ENCODE measurements at regions not wholly inside any gene's neighbourhood (a gene's known extent, or its start where the extent isn't known, plus 50 kb on each side); places are given as distances from the start of the nearest gene placed in this dataset.
"Not testable (repeated sequence)": the region's sequence is repeated elsewhere in the genome, so short reads cannot be mapped to it uniquely, and the experiment has no call there.

DNA sequence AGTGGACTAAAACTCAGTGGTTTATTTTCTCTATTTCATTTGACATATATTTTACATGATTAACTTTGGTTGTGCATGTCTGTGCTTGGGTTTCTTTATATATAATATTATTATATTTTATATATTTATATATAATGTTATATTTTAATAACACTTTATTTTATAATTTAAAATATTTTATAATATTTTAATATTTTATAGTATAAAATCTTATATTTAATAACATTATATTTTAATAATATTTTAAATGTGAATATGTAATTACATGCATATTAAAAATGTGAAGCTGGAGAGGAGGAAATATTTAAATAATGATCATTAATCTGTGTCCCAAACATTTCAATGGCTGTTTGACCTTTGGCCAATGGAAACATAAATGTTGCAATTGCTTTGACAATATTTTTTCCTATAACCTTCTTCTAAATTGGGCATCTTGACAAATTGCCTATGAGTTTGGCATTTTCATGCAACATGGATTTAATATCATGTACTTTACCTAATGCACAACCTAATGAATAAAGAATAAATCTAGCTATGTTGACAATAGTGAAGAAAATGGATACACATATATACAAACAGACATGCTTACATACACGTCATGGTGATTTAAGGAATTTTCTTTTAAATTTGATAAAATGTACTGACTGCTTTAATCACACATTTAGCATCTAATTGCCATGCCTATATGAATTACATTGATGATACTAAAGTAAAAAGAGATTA is 607.1 kb downstream of the SLITRK6 start:
- no peak for DNase-seq

DNA sequence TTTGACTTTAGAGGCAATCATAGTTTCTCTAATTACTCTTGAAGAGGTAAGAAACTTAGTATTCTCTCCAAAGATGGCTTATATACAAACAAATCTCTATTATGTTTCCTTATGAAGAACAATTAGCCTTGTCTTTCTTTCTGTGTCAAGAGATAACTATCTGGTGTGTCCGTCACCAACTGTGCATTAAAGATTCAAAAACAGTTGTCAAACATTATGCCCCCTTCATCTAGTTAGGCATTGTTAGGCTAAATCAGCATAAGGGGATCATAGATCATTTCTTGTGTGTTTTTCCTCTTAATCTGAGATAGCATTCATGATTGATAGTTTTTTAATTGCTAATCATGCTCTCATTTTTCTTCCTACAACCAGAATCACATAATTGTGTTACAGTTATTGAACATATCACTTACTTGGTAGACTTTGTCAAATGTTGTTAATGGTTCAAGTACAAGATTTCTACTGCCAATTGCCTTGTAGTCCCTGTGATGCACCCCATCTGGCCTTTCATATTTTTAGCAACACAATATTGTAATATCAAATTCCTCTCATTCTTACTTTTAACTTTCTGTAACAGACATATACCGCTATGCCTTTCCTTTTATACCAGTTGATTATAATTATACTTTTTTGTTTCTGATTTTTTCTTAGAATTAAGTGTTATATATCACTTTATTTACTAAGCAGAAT is 612.7 kb downstream of the SLITRK6 start:
- no peak for DNase-seq

DNA sequence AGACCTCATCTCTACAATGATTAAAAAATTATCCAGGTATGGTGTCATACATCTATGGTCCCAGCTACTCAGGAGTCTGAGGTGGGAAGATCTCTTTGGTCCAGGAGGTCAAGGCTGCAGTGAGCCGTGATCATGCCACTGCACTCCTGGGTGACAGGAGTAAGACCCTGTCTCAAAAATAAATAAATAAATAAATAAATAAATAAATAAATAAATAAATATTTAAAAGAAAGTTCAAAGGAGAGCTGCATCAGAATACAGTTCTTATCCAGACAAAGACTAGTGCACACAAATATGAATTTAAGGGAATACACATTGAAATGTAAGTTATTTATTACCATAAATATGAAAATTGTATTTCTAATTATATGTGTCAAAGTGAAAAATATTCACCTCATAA is 624.9 kb downstream of the SLITRK6 start:
- no peak for DNase-seq

DNA sequence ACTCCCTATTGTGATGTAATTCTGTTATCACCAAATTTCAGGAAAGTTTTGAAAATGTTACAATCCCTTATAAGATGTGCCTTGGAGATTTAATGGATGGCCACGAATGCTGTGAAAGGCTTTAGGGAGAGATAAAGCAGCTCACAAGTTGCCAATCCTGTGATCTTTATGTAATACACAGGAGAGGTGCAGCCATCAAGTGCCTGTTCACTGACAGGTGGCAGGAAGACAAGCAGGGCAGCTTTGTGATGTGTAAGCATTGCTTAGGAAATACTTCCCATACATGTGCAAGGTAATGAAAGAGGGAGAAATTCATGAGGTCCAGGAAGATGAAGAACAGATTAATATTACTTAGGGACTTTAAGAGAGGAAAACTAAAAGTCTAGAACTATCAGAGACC is 628.8 kb downstream of the SLITRK6 start:
- DNase-seq = no peak

DNA sequence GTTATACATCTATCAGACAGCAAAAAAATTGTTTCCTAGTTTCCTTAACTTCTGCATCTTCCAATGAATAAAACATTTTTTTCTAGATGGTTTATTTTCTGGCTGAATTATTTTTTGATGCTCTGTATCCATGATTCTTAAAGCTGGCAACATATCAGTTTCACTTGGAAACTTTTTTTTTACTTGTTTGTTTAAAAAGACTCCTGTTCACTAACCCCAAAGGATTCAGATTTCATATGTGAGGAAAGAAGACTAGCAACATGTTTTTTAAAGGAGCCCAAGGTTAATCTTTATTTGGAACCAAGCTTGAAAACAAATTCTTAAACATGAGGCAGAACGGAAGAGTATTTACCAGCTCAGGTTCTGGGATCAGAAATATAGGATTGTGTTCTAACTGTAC is 632.3 kb downstream of the SLITRK6 start:
- DNase-seq = no peak

DNA sequence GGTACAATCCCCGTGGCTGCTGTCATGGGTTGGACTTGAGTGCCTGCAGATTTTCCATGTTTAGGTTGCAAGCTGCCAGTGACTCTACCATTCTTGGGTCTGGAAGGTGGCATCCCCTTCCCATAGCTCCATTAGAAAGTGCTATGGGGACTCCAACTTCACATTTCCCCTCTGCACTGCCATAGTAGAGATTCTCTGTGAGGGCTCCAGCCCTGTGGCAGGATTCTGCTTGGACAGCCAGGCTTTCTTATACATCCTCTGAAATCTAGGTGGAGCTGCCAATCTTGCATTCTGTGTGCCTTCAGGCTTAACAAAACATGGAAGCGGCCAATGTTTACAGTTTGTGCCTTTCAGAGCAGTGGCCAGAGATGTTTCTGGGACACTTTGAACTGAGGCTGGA is 636.2 kb downstream of the SLITRK6 start:
- DNase-seq = no peak

DNA sequence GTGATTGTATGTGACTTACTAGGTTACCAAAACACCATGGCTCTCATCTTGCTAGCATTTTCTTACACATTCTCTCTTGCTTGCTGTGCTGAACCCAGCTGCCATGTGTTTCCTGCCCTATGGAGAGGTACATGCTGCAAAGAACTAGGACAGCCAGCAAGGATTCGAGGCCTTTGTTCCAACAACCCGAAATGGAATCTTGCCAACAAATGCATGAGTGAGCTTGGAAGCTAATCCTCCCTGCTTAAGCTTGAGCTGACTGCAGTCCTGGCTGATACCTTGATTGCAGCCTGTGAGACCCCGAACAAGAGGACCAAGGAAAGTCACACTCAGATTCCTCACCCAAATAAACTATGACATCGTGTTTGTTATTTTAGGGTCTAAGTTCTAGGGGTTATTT is 651.2 kb downstream of the SLITRK6 start:
- DNase-seq = no peak

DNA sequence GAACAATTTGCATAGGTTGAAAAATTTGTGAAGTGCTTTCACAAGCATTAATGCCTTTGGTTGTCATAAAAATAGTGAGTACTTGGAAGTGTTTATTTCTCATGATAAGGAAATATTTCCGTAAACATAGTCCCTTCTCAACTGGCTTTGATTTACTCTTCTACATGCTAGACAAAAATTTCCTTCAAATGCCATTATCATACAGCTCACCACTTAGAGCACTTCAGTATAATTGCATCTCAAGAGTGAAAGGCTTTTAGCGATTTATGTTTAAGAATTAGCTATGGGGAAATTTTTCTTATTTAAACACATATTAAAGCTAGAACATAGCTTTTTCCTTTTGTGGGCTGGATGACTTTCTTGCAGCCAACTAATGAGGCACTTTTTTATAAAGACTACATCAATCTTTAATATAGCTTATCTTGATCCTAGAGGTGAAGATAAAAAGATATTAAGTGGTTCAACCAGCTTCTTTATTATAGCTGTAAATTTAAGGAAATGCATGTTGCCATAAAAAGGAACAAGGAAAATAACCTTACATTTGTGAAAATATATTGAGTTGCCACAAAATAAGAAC is 656.8 kb downstream of the SLITRK6 start:
- DNase-seq = no peak

DNA sequence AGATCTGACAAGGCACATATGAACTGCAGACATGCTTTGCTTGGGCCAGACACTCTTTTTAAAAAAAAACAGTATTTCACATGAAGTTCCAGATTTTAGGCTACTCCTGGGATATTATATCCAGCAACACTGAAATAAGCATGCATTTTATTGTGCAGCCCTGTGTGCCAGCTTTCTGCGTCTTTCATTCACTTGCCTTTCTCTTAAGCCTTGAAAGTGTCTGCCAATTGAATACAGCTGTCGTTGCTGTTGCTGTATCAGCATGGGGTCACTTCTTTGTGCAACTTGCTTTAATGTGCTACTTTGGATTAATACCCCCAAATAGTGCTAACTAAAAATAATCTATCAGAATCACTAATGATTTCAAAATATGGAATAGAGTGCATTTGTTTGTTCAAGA is 657.8 kb downstream of the SLITRK6 start:
- no peak for DNase-seq

DNA sequence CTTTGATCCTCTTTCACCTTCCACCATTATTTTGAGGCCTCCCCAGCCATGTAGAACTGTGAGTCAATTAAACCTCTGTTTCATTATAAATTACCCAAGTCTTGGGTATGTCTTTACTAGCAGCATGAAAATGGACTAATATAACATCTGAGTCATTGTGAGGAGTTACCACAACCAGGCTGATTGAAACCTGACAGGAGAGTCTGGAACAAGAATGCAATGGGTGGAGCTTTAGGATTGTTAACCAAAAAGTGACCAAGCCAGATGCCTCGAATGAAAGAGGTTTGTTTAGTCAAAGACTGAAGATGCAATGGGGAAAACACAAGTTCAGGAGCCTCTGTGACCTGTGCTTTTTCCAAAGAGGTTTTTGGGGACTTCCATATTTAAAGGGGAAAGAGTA is 659.0 kb downstream of the SLITRK6 start:
- no peak for DNase-seq

DNA sequence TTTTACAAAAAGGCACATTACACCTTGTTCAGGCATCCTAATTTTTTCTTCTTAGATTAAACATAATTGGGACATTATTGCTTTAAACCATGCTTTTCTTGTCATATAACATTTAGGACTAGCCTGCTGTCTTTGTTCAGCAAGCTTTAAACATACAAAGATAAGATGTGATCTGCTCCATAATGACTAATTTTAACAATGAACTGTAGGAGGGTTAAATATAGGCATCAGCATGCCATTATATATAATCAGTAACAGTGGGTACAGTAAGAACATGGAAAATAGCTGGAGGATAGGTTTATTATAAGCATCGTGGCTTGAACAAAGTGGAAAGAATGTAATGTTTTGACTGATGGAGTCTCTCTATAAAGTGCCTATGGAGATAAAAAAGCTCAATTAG is 661.7 kb downstream of the SLITRK6 start:
- DNase-seq = no peak

DNA sequence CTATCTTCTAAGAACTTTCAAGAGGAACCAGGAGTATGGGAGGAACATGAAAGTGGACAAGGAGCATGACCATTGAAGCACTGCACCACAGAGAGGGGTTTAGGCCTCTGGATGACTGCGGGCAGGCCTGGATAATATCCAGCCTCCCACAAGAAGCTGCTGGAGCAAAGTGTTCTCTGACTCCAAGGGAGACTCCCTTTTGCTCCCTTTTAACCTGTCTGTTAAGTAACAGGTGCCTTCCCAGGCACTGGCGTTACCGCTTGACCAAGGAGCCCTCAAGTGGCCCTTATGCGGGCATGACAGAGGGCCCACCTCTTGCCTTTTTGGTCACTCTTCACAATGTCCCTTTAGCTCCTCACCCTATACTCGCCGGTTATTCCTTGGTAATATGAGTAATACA is 666.2 kb downstream of the SLITRK6 start:
- no peak for DNase-seq

DNA sequence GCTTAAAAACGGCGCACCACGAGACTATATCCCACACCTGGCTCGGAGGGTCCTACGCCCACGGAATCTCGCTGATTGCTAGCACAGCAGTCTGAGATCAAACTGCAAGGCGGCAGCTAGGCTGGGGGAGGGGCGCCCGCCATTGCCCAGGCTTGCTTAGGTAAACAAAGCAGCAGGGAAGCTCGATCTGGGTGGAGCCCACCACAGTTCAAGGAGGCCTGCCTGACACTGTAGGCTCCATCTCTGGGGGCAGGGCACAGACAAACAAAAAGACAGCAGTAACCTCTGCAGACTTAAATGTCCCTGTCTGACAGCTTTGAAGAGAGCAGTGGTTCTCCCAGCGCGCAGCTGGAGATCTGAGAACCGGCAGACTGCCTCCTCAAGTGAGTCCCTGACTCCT is 675.7 kb downstream of the SLITRK6 start:
- not testable (repeated sequence) for DNase-seq

DNA sequence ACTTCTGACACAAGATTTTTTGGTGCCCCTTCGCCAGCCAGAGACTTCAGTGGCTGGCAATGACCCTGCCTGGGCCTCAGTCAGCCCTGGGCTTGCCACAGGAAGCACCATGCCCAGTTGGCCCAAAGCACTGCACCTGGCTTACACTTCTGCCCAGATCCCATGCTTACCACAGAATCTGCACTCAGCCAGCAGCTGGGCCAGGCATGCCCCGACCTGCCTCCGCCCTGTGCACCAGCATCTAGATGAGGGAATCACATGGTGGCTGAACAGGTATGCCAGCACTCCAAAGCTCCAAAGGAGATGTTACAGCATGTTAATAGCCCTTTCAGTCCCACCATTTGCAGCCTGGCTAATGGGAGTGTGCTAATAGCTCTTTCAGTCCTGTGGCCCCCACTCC is 690.9 kb downstream of the SLITRK6 start:
- DNase-seq = no peak

DNA sequence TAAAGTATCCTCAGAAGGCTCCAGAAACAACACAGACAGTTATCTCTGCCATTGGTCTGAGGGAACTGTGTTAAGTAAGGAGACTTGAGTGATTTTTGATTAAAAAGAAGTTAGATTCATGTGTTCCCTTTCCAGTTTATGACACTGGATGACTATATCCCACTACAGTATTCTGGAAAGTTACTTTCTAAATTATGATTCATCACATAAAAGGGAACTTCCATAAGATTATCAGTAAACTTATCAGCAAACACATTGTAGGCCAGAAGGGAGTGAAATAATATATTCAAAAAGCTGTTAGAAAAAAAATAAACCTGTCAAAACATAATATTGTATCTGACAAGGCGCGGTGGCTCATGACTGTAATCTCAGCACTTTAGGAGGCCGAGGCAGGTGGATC is 700.0 kb downstream of the SLITRK6 start:
- DNase-seq = no peak

DNA sequence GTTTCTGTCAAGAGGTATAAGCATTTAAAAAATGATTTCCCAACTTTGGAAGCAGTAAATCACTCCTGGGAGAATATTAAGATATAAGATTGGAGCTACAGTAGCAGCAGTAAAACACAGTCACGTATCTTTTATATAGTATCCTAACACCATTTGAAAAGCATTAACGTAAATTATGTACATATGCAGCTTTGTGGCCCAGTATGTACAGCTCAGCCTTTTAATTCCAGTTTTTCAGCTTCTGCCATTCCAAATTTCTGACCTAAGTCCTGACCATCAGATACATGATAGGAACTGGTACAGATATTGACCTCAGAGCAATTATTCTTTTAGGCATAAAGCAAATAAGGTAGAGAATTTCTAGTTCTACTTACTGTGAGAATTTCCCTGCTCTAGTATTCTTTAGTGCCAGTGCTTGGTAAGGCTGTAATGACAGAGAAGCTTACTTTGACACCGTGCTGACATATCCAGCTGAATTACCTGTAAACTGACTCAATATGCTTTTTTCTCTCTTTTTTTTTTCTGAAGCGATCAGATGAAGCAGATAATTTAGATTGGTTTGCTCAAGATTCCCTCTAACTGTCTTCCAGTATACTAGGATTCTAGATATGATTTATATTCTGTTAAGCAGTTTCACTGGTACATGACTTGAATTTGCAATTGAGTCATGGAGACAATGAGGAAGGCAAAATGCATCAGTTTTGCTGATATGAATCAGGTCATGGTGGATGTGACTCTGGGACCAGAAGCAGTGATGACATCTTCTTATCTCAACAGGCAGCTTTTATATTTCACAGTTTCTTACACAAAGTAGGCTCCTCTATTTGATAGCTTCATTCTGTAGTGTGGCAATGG is 703.6 kb downstream of the SLITRK6 start:
- no peak for DNase-seq

DNA sequence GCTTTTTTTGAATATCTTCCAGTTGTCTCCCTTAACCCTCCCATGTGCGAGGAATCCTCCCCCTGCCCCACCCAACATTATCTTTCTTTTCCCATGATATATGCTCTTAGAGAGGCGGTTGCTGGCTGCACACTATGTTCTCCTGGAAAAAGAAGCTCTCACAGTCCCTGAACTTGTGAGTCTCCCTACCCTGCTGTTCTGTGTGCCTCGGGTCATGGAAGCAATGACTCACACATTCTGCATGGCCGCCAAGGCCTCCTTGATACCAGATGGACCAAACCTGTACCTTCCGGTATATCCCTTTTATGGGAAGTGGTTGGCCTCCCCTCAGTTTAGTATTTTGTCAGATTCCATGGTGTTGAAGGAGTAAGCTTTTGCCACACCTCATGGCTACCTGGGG is 705.4 kb downstream of the SLITRK6 start:
- no peak for DNase-seq

DNA sequence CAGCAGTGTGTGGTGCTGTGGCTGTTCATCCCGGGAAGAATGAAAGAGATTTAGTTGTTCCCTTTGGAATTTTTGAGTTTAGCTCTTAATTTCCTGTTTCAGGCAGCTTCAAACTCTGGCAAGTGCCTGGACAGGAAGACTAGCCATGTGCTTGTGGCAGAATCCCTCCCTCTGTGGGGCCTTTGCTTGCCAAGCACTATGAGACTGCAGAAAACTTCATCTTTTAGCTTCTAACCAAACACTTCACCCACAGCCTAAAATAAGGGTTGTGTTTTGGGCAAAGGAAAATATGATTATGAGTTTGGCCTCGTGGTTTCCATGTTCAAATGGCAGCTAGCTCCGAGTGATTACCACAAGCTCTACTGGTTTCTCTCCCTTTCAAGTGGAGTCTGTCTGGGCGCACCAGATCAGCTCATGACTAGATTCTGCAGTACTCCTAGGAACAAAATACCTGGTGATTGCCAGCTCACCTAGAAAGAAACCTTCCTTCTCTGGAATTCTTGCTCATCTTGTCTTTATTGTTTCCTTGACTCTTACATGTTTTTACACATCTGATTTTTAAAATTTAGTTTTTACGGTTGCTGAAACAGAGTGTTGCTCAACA is 707.5 kb downstream of the SLITRK6 start:
- no peak for DNase-seq

DNA sequence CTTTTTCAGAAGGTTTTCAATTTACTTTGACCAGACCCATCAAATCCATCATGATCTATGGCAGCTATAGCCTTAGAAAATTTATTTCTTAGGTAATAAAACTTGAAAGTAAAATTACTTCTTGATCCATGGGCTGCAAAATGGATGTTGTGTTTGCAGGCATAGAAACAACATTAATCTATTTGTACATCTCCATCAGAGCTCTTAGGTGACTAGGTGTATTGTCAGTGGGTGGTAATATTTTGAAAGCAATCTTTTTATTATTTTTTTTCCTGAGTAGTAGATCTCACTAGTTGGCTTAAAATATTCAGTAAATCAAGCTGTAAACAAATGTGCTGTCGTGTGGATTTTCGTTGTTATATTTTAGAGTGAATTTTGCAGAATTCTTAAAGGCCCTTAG is 710.0 kb downstream of the SLITRK6 start:
- DNase-seq = no peak

DNA sequence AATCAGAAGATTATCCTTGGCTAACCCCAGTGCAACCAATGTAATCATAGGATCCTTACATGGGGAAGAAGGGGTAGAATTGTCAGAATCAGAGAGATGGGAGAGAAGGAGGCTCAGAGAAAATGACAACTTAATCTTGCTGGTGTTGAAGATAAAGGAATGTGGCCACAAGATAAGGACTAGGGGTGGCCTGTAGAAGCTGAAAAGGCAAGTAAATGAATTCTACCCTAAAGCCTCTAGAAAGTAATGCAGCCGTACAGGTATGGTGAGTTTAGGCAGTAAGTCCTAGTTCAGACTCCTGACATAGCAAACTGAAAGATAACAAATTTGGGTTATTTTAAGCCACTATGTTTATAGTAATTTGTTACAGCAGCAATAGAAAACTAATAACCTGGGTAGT is 718.5 kb downstream of the SLITRK6 start:
- no peak for DNase-seq

DNA sequence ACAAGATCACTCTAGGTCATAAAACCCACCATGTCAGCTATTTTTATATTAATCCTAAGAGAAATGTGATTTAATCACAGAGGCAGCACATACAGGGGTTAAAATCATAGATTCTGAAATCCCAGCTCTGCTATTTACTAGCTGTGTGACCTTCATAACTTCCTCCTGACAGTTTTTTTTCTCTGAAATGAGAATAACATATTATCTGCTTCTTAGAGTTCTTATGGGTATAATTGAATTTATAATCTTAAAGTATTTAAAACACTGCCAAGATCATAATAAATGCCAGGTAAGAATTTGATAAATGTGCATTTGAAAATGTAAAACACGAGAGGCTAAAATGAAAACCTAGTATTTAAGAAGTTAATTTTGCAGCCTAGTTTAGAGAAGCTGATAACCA is 722.9 kb downstream of the SLITRK6 start:
- DNase-seq = no peak

DNA sequence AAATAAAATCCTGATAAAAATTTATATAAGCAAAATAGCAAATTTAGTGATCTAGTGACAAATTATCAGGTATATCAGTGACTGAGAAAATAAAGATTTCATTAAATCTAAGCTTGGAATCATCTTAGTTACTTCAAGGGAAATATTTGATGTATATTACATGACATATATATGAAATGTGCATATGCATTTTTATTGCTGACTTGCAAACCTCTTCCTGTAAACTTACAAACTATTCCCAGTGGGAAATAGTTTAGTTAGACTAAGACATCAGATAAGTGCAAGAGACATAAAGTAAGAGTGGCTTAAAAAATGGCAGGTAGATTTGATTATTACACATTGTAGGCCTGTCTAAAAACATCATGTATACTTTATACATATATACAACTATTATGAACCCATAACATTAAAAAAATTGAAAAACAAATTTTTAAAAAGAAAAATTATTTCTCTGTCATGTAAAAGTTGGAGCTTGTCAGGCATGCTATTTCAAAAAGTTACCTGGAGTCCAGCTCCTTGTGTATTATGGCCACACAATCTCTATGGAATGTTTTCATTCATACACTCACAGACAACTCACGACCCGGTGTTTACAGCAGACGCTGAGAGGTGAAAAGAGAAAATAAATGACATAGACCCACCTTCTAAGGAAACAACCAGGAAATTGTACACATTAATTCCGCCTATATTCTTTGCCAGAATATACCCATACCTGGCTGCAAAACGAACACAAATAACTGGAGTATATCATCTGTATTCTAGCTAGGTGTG is 724.5 kb downstream of the SLITRK6 start:
- DNase-seq = no peak

Data from activated effector memory CD4-positive, alpha-beta T cell treated with anti-CD3 and anti-CD28 coated beads, Interleukin-2, amount 50 U/mL, for 16 hours (primary cell).